ENCODE measurements at regions not wholly inside any gene's neighbourhood (a gene's known extent, or its start where the extent isn't known, plus 50 kb on each side); places are given as distances from the start of the nearest gene placed in this dataset.

GRCh38 chr15:100725121-100726069, 123.0 kb downstream of the ASB7 start:
- 92% methylated on average over 10 of the region's 10 CpGs for WGBS
- DNase-seq (ENCODE audit: low spot score): no peak
- no peak overlapping the region for H3K4me3 ChIP-seq (ENCODE audit: low read depth in 1 of 3, low read length in 3 of 3)
- no peaks in the 10 kb centered on the region for H3K36me3 ChIP-seq (ENCODE audit: control insufficient read depth in 4 of 4, insufficient read depth in 3 of 4, low read depth in 1 of 4, low read length in 3 of 4)
- TF ChIP-seq YY1 (IDR thresholded peaks at IDR 0.05) (no peak), HNF4G (IDR thresholded peaks at IDR 0.05) (no peak), HNF4A (conservative IDR thresholded peaks at IDR 0.05) (no peak), RAD21 (IDR thresholded peaks at IDR 0.05) (no peak), JUND (IDR thresholded peaks at IDR 0.05) (no peak), TAF1 (conservative IDR thresholded peaks at IDR 0.05) (no peak), EGR1 (IDR thresholded peaks at IDR 0.05; ENCODE audit: low read depth in 2 of 2) (no peak), FOXA2 (IDR thresholded peaks at IDR 0.05) (no peak)
- TF ChIP-seq, protein P1, sequence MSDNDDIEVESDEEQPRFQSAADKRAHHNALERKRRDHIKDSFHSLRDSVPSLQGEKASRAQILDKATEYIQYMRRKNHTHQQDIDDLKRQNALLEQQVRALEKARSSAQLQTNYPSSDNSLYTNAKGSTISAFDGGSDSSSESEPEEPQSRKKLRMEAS (IDR thresholded peaks at IDR 0.05): no peak
- TF ChIP-seq, protein P2, sequence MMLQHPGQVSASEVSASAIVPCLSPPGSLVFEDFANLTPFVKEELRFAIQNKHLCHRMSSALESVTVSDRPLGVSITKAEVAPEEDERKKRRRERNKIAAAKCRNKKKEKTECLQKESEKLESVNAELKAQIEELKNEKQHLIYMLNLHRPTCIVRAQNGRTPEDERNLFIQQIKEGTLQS (IDR thresholded peaks at IDR 0.05): no peak
- no peaks in the 10 kb centered on the region for H3K4me1 ChIP-seq (ENCODE audit: control insufficient read depth in 4 of 4, insufficient read depth in 4 of 4, low read length in 3 of 4)
- no peak overlapping the region for H3K27ac ChIP-seq (ENCODE audit: low read depth in 1 of 2, low read length in 2 of 2)
- H3K27me3 ChIP-seq (ENCODE audit: control insufficient read depth in 4 of 4, insufficient read depth in 4 of 4, low read length in 3 of 4): peaks cover 0 to 15% (median 6%) of the 10 kb centered on the region in 4 donors
- H3K9ac ChIP-seq (ENCODE audit: low read depth in 1 of 2, low read length in 2 of 2): no peak overlapping the region
- no peaks in the 10 kb centered on the region for H3K9me3 ChIP-seq (ENCODE audit: control insufficient read depth in 4 of 4, low read length in 3 of 4)

DNA sequence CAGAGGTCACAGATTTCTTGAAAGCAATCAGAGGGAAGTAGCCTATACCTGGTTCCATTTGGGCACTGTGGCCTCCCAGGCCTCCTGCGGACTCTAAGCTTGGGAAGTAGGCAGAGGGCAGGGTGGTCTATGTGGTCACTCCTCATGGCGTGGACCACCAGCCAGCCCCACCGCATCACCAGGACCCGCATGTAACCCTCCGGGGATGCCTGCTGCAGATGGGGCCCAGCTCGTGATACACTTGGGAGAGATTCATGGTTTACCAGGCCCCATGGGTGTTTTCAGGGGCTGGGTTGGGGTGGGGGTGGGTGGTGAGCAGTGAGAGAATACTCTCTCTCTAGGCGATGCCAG, 123.7 kb downstream of the ASB7 start:
- Histone ChIP-seq H3K27me3 (ENCODE audit: control insufficient read depth in 4 of 4, insufficient read depth in 4 of 4, low read length in 3 of 4) (peaks cover 0 to 15% (median 6%) of the 10 kb centered on the region in 4 donors), H3K4me3 (ENCODE audit: low read depth in 1 of 3, low read length in 3 of 3) (no peak overlapping the region), H3K9me3 (ENCODE audit: control insufficient read depth in 4 of 4, low read length in 3 of 4) (no peaks in the 10 kb centered on the region), H3K9ac (ENCODE audit: low read depth in 1 of 2, low read length in 2 of 2) (no peak overlapping the region), H3K4me1 (ENCODE audit: control insufficient read depth in 4 of 4, insufficient read depth in 4 of 4, low read length in 3 of 4) (no peaks in the 10 kb centered on the region), H3K27ac (ENCODE audit: low read depth in 1 of 2, low read length in 2 of 2) (no peak overlapping the region), H3K36me3 (ENCODE audit: control insufficient read depth in 4 of 4, insufficient read depth in 3 of 4, low read depth in 1 of 4, low read length in 3 of 4) (no peaks in the 10 kb centered on the region)
- TF ChIP-seq, protein P2 (IDR thresholded peaks at IDR 0.05): no peak
- TF ChIP-seq NR2F2 (IDR thresholded peaks at IDR 0.05) (no peak), HNF4A (conservative IDR thresholded peaks at IDR 0.05) (no peak), EGR1 (IDR thresholded peaks at IDR 0.05; ENCODE audit: low read depth in 2 of 2) (no peak), FOXA2 (IDR thresholded peaks at IDR 0.05) (no peak), JUND (IDR thresholded peaks at IDR 0.05) (no peak)
- TF ChIP-seq, protein P1 (IDR thresholded peaks at IDR 0.05): no peak
- 97% methylated on average over 7 of the region's 7 CpGs for WGBS
- no peak for DNase-seq (ENCODE audit: low spot score)

DNA sequence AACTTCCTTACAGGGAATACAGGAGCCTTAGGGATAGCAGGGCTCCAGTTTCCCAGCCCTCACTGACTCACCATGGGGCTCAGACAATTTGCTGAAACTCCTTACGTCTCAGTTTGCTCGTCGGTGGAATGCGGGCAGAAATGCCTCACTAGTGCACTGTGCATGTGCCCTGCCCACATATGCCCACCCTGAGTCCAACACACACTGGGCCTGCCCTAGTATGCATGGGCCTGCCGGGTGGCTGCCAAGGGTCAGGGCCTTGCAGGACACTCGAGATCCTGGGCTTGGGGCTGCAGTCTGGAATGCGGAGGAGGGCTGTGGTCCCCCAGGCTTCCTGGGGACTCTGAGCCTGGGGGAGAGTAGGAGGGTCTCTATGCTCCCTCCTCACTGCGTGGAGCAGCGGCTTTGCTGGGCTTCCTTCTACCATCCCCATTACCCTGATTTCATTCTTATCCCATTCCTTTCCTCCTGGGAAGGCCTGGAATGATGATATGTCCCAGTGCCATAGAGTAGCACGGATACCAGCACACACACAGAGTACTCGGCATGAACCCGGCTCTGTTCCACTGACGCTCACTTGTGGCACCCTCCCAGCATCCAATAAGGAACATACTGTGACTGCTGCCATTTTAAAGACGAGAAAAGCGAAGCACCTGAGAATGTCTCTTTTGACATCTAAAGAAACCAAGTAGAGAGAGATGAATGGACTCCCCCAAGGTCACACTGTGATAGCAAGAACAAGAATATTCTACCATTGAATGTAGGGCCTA, 124.2 kb downstream of the ASB7 start:
- Histone ChIP-seq H3K4me1 (ENCODE audit: control insufficient read depth in 4 of 4, insufficient read depth in 4 of 4, low read length in 3 of 4) (no peaks in the 10 kb centered on the region), H3K9ac (ENCODE audit: low read depth in 1 of 2, low read length in 2 of 2) (no peak overlapping the region), H3K36me3 (ENCODE audit: control insufficient read depth in 4 of 4, insufficient read depth in 3 of 4, low read depth in 1 of 4, low read length in 3 of 4) (no peaks in the 10 kb centered on the region), H3K27ac (ENCODE audit: low read depth in 1 of 2, low read length in 2 of 2) (no peak overlapping the region), H3K27me3 (ENCODE audit: control insufficient read depth in 4 of 4, insufficient read depth in 4 of 4, low read length in 3 of 4) (peaks cover 0 to 15% (median 6%) of the 10 kb centered on the region in 4 donors), H3K9me3 (ENCODE audit: control insufficient read depth in 4 of 4, low read length in 3 of 4) (no peaks in the 10 kb centered on the region), H3K4me3 (ENCODE audit: low read depth in 1 of 3, low read length in 3 of 3) (no peak overlapping the region)
- 95% methylated on average over 15 of the region's 15 CpGs for WGBS
- TF ChIP-seq EGR1 (IDR thresholded peaks at IDR 0.05; ENCODE audit: low read depth in 2 of 2) (no peak), JUND (IDR thresholded peaks at IDR 0.05) (no peak), SP1 (IDR thresholded peaks at IDR 0.05) (no peak), RAD21 (IDR thresholded peaks at IDR 0.05) (no peak), REST (IDR thresholded peaks at IDR 0.05) (no peak), TAF1 (conservative IDR thresholded peaks at IDR 0.05) (no peak), RXRA (IDR thresholded peaks at IDR 0.05) (no peak), HNF4A (conservative IDR thresholded peaks at IDR 0.05) (no peak), FOXA2 (IDR thresholded peaks at IDR 0.05) (no peak), YY1 (IDR thresholded peaks at IDR 0.05) (no peak)
- TF ChIP-seq, protein P1 (IDR thresholded peaks at IDR 0.05): no peak
- TF ChIP-seq, protein P3, sequence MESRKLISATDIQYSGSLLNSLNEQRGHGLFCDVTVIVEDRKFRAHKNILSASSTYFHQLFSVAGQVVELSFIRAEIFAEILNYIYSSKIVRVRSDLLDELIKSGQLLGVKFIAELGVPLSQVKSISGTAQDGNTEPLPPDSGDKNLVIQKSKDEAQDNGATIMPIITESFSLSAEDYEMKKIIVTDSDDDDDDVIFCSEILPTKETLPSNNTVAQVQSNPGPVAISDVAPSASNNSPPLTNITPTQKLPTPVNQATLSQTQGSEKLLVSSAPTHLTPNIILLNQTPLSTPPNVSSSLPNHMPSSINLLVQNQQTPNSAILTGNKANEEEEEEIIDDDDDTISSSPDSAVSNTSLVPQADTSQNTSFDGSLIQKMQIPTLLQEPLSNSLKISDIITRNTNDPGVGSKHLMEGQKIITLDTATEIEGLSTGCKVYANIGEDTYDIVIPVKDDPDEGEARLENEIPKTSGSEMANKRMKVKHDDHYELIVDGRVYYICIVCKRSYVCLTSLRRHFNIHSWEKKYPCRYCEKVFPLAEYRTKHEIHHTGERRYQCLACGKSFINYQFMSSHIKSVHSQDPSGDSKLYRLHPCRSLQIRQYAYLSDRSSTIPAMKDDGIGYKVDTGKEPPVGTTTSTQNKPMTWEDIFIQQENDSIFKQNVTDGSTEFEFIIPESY (IDR thresholded peaks at IDR 0.05): no peak
- no peak for DNase-seq (ENCODE audit: low spot score)

Data from liver (tissue), 7 donors.